ENCODE measurements at regions not wholly inside any gene's neighbourhood (a gene's known extent, or its start where the extent isn't known, plus 50 kb on each side); places are given as distances from the start of the nearest gene placed in this dataset.

DNA sequence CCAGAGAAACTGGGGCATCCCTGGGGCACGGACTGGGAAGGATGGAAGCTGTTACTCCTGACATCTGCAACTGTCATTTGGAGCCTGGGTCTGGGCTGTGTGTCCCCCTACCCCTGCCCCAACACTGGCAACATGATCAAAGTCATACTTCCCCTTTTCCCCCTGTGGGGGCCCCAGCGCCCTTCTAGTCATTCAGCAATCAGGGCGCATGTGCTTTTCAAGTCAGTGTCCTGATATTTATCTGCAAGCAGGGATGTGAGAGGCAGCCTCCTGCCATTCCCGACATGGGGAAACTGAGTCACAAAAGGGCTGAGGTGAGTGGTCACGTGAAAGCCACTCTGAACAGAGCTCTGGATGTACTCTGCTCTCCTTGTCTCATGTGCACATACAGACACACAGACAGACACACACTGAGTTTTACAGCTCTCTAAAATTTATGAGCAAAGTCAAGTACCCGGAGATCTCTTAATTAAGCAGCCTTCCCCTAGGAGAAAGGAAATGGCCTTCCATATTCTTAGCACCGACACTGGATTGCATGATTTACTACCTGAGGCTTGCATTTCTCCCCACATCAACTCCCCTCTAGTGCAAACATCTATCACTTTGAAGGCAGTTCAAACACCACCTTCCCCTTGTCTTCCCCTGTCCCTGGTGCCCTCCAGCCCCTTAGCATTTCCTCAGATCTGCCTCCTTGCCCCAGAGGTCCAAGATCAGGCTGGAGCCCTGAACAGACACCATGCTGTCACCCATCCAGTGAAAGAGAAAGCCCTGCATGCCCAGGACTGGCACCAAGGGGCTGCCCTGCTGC, 170.7 kb downstream of the CDC5L start:
- TF ChIP-seq, protein P1, sequence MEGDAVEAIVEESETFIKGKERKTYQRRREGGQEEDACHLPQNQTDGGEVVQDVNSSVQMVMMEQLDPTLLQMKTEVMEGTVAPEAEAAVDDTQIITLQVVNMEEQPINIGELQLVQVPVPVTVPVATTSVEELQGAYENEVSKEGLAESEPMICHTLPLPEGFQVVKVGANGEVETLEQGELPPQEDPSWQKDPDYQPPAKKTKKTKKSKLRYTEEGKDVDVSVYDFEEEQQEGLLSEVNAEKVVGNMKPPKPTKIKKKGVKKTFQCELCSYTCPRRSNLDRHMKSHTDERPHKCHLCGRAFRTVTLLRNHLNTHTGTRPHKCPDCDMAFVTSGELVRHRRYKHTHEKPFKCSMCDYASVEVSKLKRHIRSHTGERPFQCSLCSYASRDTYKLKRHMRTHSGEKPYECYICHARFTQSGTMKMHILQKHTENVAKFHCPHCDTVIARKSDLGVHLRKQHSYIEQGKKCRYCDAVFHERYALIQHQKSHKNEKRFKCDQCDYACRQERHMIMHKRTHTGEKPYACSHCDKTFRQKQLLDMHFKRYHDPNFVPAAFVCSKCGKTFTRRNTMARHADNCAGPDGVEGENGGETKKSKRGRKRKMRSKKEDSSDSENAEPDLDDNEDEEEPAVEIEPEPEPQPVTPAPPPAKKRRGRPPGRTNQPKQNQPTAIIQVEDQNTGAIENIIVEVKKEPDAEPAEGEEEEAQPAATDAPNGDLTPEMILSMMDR (IDR thresholded peaks at IDR 0.05), result no peak
- no peak for TF ChIP-seq SIN3A (IDR thresholded peaks at IDR 0.05; ENCODE audit: borderline replicate concordance, insufficient read depth, low read depth, low read length)
- no peak for TF ChIP-seq POLR2AphosphoS5 (IDR thresholded peaks at IDR 0.05; ENCODE audit: low read depth, low read length)
- no peak for TF ChIP-seq TCF7L2 (IDR thresholded peaks at IDR 0.05; ENCODE audit: low read depth, low read length)
- TF ChIP-seq, protein P2, sequence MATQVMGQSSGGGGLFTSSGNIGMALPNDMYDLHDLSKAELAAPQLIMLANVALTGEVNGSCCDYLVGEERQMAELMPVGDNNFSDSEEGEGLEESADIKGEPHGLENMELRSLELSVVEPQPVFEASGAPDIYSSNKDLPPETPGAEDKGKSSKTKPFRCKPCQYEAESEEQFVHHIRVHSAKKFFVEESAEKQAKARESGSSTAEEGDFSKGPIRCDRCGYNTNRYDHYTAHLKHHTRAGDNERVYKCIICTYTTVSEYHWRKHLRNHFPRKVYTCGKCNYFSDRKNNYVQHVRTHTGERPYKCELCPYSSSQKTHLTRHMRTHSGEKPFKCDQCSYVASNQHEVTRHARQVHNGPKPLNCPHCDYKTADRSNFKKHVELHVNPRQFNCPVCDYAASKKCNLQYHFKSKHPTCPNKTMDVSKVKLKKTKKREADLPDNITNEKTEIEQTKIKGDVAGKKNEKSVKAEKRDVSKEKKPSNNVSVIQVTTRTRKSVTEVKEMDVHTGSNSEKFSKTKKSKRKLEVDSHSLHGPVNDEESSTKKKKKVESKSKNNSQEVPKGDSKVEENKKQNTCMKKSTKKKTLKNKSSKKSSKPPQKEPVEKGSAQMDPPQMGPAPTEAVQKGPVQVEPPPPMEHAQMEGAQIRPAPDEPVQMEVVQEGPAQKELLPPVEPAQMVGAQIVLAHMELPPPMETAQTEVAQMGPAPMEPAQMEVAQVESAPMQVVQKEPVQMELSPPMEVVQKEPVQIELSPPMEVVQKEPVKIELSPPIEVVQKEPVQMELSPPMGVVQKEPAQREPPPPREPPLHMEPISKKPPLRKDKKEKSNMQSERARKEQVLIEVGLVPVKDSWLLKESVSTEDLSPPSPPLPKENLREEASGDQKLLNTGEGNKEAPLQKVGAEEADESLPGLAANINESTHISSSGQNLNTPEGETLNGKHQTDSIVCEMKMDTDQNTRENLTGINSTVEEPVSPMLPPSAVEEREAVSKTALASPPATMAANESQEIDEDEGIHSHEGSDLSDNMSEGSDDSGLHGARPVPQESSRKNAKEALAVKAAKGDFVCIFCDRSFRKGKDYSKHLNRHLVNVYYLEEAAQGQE (IDR thresholded peaks at IDR 0.05; ENCODE audit: insufficient read depth in 1 of 2, low read depth in 2 of 2, low read length in 1 of 2), result no peak
